ENCODE measurements at regions not wholly inside any gene's neighbourhood (a gene's known extent, or its start where the extent isn't known, plus 50 kb on each side); places are given as distances from the start of the nearest gene placed in this dataset.

DNA sequence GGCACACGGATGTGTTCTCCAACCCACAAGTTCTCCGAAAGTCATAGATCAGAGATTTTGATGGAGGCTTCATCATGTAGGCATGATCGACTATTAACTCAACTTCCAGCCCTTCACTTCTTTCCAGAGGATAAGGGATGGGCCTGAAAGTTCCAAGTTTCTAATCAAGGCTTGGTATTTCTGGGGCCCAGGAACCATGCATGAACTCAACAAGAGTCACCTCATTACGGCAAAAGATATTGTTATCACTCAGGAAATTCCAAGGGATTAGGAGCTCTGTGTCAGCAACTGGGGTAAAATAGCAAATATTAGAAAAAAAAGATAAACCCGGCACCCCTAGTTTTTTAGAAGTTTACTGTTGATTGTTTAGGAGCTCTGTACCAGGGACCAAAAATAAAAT, 240.1 kb upstream of the PPP1R2C start:
- DNase-seq (ENCODE audit: low spot score): no peak

DNA sequence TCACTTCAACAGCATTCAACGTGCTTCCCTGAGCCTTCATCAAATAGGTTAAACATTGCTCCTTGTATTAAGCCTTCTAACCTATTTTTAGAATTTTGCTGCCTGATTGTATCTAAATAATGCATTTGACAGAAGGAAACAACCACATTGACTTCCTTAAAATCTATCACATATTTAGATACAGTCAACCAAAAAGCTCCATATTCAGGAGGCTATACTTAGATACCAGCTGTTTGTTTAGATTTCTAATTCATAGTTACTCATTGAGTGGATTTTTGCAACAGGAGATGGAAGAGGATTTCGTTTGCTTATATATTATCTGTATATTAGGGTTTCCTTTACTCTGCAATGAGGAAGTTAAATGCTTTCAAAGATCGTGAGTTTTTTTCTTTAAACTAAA, 241.1 kb upstream of the PPP1R2C start:
- DNase-seq (ENCODE audit: low spot score): no peak

DNA sequence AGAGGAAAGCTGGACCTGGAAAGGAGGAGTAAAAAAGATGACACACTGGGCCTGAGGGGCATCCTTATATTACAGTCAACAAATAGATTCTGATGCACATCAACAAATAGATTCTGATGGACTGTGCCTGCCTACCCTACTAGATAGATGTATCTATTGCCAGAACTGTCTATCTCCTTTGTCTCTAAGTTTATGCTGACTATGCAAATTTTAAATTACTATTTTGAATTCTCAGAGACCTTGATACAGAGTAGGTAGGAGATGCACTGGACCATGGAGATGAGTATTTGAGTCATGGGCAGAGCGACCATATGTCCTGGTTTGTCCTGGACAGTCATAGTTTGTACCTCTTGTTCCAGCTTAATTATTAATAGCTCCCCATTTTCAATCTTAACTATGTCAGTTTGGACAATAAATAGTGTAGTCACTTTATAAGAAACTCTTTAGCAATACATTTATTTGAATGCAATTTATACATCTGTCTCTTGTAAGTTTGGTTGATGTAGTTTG, 247.9 kb upstream of the PPP1R2C start:
- DNase-seq (ENCODE audit: low spot score): no peak

DNA sequence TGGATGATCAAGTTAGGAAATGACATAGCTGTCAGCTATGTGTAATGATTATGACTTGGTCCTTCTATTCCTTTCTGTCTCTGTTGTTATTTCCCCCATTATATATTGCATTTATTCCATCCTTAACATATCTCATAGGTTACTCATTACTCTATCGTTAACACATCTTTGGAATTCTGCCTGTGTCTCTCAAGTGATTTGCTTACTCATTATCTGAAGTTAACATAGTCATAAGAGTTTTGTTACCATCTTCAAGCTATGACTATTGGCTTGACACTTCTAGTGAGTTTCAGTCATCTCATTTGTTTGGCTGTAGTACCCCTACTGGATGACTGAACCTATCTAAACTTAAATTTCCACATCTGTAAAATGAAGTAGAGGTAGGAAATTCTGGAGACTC, 286.1 kb upstream of the PPP1R2C start:
- DNase-seq (ENCODE audit: low spot score): no peak

DNA sequence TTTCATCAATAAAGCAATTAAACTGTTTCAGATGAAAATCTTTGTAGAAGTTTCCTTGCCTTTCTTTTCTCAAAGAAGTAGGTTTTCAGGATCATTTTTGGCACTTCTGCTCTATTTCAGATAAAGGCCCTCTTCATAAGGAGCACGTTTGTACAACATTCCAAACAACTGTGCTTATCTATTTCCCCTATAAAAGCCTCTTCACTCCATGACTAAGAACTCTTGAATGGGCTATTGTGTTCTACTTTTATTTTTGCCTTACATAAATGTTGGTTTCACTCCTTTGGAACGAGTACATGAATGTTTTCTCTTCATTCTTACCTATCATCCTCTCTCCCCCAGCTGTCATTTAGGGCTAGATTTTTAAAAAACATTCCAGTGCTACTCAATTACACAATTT, 288.0 kb upstream of the PPP1R2C start:
- DNase-seq (ENCODE audit: low spot score): no peak

DNA sequence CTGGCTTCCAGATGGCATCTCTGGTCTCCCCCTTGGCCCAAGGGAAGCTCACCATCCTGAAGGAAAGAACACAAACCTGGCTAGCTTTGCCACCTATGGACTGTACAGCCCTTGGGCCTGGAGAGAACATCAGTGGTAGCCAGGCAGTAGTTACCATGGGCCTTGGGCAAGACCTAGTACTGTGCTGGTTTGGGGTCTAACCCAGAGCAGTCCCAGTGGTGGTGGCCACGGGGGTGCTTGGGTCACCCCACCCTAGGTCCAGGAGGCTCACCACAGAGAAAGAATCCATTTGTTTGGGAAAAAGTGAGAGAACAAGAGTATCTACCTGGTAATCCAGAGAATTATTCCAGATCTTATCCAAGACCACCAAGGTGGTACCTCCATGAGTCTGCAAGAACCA, 290.7 kb upstream of the PPP1R2C start:
- DNase-seq (ENCODE audit: low spot score): no peak

DNA sequence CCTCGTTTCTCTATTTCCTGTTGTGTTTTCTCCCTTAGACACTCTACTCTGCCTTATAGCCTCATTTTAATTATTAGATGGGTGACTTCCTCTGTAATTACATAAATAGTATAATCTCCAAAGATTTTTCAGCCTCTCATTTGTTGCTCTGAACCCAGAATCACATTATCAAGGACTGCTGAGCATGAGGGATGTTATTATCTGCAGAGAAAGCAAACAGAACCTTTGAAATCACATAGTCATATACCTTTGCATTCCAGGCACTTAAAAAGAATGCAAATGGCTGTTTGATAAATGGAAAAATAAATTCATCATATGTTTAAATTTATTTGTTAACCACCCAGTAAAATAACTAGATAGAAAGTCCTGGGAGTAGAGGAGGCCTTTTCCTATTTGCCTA, 305.1 kb upstream of the PPP1R2C start:
- DNase-seq (ENCODE audit: low spot score): no peak

DNA sequence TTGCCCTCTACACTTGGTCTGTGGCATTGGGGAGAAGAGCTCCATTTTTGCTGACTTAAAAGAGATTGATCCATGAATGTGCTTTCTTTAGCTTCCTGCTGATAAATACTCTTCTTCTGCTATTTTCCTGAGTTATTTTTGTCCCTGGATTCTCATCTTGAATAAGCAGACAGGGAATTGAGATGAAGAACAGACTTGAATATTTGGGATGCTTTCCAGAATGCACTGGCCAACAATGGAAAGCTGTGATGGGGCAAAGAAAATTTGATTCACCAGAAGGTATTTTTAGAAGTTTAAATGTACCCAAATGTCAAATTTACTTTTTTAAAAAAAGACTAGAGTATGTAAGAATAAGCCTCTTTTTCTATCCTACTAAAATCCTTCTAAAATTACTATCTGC, 309.9 kb upstream of the PPP1R2C start:
- no peak for DNase-seq (ENCODE audit: low spot score)

DNA sequence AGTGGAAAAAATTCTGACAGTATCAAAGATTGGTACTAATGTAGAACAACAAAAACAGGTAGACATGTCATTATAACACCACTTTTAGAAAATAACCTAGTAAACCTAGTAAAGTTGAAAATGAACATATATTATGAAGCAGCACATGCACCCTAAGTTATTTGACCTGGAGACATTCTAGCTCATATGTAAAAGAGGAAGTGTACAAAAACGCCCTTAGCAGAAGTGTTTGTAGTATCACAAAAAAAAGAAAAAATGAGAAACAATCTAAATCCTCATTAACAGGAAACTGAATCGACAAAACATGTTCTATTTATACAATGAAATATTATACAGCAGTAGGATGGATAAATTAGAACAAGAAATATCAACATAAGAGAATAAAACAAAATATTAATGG, 318.9 kb upstream of the PPP1R2C start:
- no peak for DNase-seq (ENCODE audit: low spot score)

DNA sequence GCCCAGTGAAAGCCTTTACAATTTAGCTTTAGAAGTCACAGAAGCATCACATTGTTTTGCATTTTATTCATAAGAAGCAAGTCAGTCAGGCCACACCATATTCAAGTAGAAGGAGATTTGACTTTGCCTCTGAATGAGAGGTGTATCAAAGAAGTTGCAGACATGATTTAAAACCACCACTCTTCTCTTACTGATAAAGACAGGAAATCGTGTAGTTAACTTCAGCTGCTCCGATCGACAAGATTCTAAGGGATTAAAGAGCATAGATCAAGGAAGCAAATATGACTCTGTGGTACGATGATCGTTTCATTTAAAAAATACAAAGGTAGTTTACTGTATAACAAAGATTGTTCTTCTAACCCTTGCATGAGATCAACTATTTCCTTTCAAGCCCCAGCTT, 328.0 kb upstream of the PPP1R2C start:
- DNase-seq (ENCODE audit: low spot score): no peak

DNA sequence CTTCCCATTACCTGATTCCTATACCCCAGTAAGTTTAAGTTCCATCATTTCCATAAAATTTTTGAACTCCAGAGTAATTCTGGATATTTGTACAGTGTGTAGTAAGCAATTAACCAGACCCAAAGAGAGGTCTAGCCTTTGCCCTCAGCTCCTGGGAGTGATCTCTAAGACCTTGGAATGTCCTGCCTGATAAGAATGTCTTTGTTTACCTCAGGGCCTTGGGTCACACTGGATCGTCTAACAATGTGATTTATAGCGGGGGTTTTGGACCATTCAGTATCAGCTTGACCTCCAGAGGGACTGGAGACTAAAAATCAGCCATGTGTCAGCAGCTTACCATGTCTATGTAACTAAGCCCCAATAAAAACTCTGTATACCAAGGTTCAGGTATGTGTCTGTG, 330.9 kb upstream of the PPP1R2C start:
- no peak for DNase-seq (ENCODE audit: low spot score)

DNA sequence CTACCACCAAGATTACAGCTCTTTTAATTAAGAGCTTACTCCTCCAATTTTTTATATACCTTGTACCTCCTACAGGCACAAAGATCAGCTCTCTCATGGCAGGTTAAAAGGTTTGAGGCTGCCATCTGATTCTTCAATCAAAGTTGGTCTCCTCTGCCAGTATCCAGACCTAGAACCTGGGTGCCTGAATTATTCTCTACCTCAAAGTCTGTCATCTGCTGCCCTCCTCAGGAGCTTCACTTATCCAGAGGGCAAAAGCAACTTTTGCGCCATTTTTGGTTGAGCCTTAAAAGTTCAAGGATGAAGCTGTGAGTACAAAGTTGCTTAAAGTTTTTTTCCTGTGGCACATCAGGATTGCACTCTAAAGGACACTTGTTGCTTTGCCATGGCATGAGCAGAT, 343.7 kb upstream of the PPP1R2C start:
- DNase-seq (ENCODE audit: low spot score): no peak

DNA sequence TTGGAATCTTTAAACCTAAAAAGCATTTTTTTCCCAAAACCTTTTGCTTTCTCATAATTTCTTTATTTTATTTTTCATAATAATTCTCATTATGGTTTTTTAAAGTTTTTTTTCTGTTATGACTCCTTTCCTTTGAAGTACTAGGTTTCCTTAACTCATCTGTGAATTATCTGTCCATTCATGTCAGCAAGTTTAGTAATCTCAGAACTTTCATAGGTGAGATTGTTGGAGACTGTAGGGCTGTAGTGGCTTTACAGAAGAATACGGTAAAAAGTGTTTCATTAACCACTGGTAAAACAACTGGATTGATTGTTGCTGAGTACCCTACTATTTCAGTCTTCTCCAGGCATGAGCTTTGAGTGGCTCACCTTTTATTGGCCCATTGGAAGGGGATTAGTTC, 361.7 kb upstream of the PPP1R2C start:
- DNase-seq (ENCODE audit: low spot score): no peak

DNA sequence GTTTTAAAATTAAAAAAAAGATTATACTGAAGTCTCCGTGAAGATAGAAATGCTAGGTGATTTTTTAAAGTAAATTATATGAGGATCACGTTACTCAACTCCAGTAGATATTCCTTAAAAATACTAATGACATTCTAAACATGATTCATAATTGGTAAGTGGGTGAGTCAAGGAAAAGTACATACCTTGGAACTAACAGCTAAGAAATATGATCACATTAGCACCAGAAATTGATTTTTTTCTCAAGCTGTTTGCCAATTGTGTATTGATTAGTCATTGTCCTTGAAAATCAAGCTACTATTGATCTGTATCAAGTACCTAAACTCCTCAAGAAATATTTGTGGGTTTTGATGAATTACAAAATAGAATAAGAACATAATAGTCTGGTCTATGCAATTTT, 362.6 kb upstream of the PPP1R2C start:
- no peak for DNase-seq (ENCODE audit: low spot score)

DNA sequence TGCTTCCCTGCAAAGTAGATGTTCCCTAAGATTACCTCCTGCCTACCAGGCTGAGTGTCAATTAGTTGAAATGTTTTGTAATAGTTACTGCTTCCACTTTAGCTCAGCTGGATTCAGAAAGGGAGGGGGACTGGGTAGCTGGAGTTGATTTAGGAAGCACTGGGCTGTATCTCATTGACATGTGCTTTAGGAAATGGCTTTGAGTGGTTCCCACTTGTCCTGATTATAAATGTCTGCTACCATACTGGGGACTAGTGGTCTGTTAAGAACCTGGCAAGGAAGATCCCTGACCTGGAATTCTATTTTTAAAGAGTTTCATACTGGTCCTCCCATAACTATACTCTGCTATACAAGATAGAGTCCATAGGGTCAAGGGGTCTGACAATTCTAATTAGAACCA, 363.9 kb upstream of the PPP1R2C start:
- no peak for DNase-seq (ENCODE audit: low spot score)

DNA sequence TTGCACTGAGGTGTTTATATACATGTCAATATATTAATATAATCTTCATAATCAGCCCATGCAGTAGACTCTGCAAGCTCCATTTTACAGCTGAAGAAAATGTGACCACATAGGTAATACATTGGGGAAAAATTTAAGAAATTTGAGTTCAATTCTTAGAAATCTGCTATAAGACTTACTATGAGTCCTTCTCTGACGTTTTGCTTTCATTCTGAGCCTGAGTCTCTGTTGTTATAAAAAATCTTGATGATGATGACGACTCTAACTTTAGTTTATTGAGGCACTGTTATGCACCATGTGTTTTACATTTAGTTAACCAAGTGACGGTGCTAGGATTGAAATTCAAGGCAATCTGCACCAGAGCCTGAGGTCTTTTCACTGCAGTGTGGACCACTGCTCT, 370.3 kb upstream of the PPP1R2C start:
- no peak for DNase-seq (ENCODE audit: low spot score)

DNA sequence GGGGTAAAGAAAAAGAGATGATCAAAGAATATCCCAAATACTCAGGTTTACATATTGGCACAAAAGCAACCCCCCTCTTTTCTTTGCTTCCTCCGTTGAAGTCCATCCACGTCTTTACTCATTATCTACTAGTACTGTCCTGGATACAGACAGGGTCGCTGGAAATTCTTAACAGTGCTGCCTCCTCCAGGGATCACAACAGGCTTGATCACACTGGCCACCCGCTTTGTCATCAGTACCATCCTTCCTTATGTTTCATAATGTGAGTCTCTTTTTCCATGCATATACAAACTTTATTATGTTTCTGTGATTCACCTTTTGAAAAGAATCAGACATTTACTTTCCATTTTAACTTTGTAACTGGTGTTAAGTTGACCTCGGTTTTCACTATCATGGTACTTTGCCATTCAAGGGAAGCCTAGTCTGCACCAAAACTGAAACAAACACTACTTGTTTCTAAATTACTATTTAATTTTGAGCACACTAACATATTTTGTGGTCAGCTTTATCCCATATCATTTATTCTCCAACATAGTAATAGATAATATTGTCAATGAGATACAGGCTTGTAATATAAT, 387.5 kb upstream of the PPP1R2C start:
- DNase-seq (ENCODE audit: low spot score): no peak

DNA sequence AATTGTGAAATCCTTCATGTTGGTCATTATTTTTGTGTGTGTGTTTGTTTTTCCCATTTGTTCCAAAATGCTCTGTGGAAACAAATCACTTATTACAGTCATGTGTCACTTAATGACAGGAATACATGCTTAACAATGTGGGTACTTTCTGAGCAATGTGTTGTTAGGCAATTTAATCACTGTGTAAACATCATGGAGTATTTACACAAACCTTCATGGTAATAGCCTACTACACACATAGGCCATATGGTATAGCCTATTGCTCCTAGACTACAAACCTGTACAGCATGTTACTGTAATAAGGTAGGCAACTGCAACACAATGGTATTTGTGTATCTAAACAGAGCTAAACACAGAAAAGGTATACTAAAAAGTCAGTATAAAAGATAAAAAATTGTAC, 388.9 kb upstream of the PPP1R2C start:
- no peak for DNase-seq (ENCODE audit: low spot score)

DNA sequence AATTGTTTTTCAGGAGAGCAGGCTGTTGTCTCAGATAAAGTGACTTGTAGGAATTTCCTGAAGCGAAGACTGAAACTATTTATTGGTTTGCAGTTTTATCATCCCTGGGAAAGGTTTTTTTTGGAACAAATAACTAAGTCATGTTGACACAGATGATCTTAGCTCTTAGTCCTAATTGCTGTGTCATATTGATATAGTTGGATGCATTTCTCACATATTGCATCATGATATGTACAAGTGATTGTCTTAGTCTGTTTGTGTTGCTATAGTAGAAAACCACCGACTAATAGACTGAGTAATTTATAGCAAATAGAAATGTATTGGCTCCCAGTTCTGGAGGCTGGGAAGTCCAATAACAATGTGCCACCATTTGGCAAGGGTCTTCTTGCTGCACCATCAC, 397.5 kb upstream of the PPP1R2C start:
- DNase-seq (ENCODE audit: low spot score): no peak

DNA sequence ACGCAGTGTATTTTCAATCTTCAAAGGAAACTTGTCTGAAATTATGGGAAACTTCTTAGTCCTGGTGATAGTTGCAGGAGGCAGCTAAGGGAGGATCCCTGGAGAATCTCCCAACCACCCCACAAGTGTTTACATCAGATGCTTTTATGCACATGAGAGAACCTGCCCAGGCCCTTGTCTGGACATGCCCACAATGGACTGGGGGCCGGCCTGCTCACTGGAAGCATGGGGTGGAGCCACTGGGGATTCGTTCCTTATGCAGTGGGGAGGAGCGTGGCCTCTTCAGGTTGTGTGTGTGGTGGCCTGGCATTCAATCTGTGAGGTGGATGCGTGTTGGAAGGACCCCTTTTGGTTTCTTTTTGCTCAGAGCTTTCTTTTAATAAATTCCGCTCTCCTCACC, 398.7 kb upstream of the PPP1R2C start:
- no peak for DNase-seq (ENCODE audit: low spot score)

DNA sequence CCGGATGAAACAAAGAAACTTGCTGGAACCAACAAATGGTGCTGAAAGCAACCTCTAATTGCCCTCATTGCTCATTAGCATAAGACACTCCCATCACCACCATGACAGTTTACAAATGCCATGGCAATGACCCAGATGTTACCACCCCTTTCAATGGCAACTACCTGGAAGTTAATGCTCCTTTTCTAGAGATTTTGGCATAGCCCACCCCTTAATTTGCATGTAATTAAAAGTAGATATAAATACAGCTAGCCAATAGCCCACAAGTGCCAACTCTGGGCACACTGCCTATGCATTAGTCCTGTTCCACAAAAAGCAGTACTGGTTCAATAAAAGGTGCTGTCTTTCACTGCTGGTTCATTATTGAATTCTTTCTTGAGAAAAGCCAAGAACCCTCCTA, 410.3 kb upstream of the PPP1R2C start:
- DNase-seq (ENCODE audit: low spot score): no peak

DNA sequence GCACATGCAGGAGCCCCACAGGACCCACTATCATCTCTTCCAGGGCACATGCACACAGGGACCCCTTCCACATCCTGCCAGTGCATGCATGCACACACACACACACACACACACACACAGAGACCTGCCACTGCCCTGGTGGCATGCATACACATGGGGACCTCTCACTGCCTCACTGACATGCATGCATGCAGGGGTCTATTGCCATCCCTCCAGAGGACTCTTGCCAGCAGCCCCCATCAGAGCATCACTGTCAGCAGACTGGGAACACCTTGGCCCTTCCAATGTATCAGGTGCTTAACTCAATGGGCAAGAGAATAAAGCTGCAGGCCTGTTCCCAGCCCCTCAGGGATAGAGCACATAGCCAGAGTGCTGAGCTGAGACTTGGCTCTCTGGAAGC, 433.6 kb upstream of the PPP1R2C start:
- no peak for DNase-seq (ENCODE audit: low spot score)

DNA sequence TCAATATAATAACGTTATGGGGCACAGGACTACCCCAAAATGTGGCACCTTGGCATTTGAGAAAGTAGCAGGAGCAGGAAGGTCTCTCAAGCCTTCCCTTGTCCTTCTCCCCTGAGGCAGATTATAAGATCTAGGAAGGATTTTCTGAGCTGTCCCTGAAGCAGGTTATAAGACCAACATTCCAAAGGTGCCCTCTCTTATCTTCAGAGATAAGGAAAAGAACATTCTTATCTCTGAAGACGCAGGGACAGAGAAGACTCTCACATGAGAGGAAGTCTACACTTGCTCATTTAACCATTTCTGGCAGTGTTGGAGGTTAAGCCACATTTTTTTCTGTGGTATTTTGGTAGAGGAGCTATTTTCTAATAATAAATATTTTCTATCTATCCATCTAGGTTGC, 437.9 kb upstream of the MAOA start:
- no peak for DNase-seq (ENCODE audit: low spot score)

DNA sequence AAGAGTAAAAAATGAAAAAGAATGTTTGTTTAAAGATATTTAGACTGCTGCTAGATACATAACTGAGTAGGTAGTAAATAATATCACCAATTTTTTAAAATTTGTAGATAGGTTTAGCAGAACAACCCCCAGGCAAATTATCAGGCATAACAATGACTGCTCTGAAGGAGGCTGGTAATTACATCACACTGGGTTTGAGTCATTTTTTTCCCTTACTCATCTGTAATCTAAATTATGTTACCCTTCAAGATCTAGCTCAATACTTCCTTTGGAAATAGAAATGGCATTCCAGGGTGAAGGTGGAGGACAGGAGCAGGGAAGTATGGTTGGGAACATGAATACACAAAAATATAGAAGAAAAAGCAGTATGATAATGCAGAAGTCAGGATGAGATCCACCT, 431.6 kb upstream of the MAOA start:
- no peak for DNase-seq (ENCODE audit: low spot score)
